HG02973 (cell line): ENCODE measurements at regions not wholly inside any gene's neighbourhood (a gene's known extent, or its start where the extent isn't known, plus 50 kb on each side); places are given as distances from the start of the nearest gene placed in this dataset.
"Not testable (repeated sequence)": the region's sequence is repeated elsewhere in the genome, so short reads cannot be mapped to it uniquely, and the experiment has no call there.

ENCODE experiments used
- ATAC-seq: cut with Tn5 transposase; IDR thresholded peaks from one replicate; pipeline ENCODE4 v1.9.1; 2021; ENCODE audit warnings: moderate library complexity; ENCODE audit not compliant: unreplicated experiment

- no peak for ATAC-seq
Observed at GRCh38 chr3:25171118-25171807, 256.8 kb upstream of the RARB start.

DNA sequence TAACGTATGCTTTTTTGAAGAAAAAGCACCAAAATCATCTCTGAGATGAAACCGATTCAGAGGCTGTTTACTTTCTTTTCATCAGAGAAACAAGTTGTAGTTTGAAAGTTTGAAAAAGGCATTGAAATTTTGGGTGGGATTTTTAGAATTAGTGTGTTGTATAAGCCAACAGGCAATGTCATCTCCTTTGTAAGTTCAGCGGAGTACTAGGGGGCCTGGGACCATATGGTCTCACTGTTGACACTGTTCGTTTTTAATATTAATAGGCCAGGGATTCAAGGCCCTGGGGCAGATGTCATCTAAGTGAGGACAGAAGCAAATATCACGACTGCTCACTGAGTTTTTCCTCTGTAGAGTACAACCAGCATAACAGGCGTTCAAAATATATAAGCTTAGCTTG is 256.2 kb upstream of the RARB start:
- no peak for ATAC-seq

GRCh38 chr3:25173606-25174005 is 254.5 kb upstream of the RARB start:
- no peak for ATAC-seq

DNA sequence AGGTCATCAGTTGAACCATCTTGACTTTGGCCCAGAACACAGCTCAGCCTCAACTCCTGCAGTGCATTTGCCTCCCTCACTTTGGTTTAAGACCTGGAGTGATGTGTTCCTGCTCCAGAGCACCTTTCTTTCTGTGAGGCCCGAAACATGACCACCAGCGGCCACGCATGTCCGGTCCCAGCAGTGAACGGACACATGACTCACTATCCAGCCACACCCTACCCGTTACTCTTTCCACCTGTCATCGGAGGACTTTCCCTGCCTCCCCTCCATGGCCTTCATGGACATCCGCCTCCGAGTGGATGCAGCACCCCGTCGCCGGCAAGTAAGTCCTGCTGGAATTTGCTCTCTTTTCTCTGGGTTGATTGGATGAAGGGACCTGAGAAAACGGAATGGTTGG is 253.8 kb upstream of the RARB start:
- ATAC-seq: no peak

GRCh38 chr3:25177041-25177440 is 251.0 kb upstream of the RARB start:
- ATAC-seq: no peak

DNA sequence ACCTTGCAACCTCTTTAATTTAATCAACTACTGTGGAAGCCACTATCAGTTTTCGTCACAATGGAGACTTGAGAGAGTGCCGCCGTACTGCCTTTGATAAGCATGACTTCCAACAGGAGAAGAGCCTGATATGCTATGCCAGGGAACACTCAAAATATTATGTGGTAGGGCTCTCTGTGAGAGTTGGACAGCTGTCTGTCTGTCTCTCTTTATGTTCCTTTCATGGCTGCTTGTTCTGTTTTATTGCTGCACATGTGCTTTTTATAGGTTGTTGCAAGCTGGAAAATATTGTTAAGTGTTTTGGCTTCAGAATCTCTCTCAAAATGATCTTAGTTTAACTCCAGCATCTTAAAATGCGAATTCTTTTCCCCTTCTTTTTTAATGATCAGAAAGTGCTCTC is 249.4 kb upstream of the RARB start:
- ATAC-seq: no peak

- ATAC-seq: no peak
Observed at GRCh38 chr3:25181096-25181495, 247.0 kb upstream of the RARB start.

- no peak for ATAC-seq
Observed at GRCh38 chr3:25182794-25183193, 245.3 kb upstream of the RARB start.

- no peak for ATAC-seq
Observed at GRCh38 chr3:25184641-25185250, 243.3 kb upstream of the RARB start.

- ATAC-seq: no peak
Observed at GRCh38 chr3:25191673-25192072, 236.4 kb upstream of the RARB start.

- not testable (repeated sequence) for ATAC-seq
Observed at GRCh38 chr3:25199567-25199966, 228.5 kb upstream of the RARB start.

- no peak for ATAC-seq
Observed at GRCh38 chr3:25212736-25213135, 215.3 kb upstream of the RARB start.

DNA sequence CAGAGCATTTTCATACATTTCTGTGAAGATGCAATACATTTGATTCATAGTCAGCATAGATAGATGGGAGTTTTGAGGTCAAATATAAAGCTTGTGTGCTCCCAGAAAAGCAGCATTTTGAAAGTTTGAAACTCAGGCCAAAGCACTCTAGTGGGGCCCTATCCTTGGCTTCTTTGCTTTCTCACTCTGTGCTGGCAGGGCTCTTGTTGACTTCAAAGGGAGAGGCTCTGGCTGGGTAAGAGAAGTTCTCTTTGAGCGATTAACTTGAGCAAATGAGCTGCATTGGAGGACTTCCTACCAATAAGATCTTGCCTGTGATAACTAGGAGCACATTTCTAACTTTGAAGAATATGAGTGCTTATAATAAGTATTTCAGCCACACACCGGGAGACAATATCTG is 214.0 kb upstream of the RARB start:
- ATAC-seq: no peak

DNA sequence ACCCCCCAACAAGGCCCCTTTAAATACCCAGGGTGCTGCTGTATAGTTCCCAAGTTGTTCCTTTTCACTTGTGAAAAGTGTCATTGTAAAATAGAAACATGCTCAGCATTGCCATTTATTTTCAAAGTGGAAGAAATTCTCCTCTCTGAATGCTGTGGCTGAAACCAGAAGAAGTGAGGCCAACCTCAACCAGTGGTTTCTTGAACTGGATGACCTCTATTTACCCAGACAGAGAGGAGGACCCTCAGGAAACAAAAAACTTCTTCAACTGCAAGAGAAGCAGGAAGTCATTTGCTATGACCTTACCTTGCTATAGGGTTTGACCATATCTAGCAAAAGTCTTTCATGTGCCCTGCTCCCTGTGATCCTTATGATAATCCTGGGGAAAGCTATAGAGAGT is 209.7 kb upstream of the RARB start:
- no peak for ATAC-seq

DNA sequence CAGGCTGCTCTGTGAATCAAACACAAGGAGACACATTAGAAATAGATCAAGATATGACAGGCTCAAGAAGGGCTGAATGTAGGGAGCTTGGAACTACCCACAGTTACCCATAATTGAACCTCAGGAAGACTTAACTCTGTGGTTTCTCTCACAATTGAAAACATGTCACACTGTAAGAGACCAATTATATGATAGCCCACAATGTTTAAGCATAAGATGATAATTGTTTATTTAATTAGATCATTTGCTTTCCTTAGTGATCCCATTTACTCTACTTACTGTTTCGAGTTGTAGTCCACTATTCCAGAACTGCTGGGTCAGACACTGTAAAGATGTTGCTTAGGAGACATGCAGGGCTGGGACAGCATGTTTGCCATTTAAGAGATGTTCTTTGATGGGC is 201.3 kb upstream of the RARB start:
- ATAC-seq: no peak

- ATAC-seq: no peak
Observed at GRCh38 chr3:25229586-25229985, 198.5 kb upstream of the RARB start.

DNA sequence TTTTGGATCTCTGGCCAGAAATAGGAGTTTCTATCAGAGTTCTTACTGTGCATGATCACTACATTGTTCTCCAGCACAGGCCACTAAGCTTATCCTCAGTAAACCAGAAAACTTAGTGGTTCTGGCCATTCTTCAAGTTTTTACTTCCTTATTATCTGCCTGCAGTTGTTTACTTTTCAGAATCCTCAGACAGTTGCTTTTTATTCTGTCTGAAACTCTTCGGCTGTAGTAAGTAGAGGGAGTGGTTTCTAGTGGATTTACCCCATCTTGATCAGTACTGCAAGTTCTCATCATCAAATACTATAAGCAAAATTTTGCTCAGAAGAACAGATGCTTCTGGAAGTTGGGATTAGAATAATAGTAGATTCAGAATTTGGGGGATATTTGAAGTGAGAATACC is 193.0 kb upstream of the RARB start:
- ATAC-seq: no peak

DNA sequence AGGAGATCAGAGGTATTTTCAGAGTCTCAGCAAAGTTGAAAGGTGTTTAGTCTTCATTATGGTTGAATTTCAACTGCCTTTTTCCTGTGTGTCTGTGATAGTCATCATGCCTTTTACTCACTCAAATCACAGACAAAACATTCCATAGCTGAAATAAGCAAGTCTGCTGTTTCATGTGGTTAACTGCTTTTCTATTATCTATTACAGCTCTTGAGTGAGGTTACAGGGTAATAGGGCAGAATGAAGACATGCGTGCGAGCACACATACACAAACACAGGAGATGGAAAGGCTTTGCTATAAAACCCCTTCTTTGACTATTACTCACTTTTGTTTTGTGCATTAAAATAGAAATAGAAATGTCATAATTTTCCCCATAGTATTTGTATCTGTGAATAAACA is 192.6 kb upstream of the RARB start:
- ATAC-seq: no peak

- ATAC-seq: no peak
Observed at GRCh38 chr3:25237602-25238001, 190.5 kb upstream of the RARB start.

GRCh38 chr3:25239042-25239441 is 189.0 kb upstream of the RARB start:
- ATAC-seq: no peak

DNA sequence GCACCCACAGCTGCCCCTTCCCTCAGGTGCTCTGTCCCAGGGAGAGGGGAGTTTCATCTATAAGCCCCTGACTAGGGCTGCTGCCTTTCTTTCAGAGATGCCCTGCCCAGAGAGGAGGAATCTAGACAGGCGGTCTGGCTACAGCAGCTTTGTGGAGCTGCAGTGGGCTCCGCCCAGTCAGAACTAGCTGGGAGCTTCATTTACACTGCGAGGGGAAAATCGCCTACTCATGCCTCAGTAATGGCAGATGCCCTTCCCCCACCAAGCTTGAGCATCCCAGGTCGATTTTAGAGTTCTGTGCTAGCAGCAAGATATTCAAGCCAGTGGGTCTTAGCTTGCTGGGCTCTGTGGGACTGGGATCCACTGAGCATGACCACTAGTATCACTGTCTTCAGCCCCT is 181.2 kb upstream of the RARB start:
- no peak for ATAC-seq

GRCh38 chr3:25252291-25252690 is 175.8 kb upstream of the RARB start:
- no peak for ATAC-seq

DNA sequence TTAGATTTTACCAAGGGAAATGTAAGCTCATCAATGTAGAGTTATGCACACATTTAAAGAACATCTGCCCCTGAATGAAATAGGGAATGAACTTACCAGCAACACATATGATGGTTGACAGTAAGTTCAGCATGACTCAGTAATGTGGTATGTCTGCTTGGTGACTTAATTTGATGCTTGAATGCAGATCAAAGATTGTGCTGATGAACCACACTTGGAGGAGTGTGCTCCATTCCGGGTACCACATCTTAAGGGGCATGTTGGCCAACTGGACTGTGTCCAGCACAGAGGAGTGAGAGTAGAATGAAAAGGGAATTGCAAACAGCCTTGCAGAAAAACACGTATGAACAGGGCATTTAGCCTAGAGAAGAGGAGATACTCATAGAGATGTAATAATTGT is 171.0 kb upstream of the RARB start:
- ATAC-seq: no peak
